HG03342 (cell line): ENCODE measurements at regions not wholly inside any gene's neighbourhood (a gene's known extent, or its start where the extent isn't known, plus 50 kb on each side); places are given as distances from the start of the nearest gene placed in this dataset.
"Not testable (repeated sequence)": the region's sequence is repeated elsewhere in the genome, so short reads cannot be mapped to it uniquely, and the experiment has no call there.

Experiments used
- ATAC-seq: cut with Tn5 transposase; IDR thresholded peaks from one replicate; pipeline ENCODE4 v1.9.1; 2021; ENCODE audit warnings: mild to moderate bottlenecking, moderate library complexity; ENCODE audit not compliant: unreplicated experiment

- ATAC-seq = no peak
Observed at GRCh38 chr12:107570721-107571120, 114.9 kb upstream of the PWP1 start.

DNA sequence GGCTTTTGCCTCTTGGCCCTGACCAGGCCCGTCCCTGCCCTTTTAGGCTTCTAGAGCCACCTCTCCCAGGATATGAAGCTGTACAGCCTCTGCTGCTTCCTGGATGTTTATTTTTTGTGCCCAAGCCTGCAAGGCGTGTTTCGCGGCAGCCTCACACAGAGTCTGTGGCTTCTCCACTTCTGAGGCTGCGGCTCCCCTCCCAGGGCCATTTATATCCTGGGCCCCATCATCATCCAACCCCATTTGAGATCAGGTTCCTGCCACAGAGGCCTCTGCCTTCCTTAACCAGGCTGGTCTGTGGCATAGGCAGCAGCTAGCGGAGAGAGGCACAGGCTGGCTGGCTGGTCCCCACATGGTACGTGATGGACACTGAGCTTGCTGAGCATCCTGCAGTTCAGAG, 114.1 kb upstream of the PWP1 start:
- ATAC-seq = no peak

DNA sequence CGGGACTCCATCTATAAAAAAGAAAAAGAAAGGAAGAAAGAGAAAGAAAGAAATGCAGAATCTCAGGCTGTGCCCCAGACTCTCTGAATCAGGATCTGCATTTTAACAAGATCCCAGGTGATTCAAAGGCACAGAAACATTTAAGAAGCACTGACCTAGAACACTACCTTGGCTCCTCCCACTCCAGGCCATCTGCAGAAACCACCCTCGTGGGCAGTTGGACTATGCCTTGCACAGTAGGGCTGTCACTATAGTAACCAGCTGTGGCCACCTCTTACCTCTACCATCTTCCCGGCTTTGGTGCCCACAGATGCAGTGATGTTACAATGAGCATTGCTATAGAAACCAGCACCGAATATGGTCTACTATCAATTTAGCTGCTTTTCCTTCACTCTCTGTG, 110.9 kb upstream of the PWP1 start:
- no peak for ATAC-seq

DNA sequence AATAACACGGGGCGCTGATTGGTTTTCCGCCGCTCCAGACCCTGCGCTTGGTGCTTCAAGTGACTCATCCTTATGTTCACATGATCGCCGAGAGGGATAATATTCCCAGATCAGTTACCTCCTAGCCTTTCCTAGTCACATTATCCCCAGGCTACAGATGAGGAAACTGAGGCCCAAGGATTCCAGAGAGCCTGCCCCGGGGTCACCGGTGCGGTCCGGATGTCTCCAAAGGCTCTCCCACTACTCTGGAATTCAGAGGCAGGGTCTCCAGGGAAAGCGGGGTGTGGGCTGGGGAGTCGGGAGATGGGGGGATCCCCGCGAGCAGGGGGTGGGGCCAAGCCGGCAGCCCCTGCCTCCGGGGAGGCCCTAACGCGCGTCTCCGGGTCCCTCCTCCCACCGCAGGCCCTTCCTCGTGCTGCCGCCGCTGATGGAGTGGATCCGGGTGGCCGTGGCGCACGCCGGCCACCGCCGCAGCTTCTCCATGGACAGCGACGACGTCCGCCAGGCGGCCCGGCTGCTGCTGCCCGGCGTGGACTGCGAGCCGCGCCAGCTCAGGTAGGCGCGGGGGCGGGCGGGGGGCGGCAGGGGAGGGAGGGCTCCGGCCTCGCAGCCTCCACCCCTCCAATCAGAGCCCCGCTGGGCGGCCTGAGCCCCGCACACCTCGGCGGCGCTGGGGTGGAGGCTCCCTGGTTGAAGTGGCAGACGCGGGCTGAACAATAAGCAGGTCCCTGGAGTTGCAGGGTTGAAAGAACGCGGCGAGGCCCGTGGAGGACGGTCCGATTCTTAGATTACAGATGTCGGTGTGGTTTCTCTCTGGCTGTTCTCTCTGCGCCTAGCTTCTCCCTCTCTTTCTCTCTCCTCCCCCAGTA, 104.6 kb upstream of the PWP1 start:
- ATAC-seq = no peak

DNA sequence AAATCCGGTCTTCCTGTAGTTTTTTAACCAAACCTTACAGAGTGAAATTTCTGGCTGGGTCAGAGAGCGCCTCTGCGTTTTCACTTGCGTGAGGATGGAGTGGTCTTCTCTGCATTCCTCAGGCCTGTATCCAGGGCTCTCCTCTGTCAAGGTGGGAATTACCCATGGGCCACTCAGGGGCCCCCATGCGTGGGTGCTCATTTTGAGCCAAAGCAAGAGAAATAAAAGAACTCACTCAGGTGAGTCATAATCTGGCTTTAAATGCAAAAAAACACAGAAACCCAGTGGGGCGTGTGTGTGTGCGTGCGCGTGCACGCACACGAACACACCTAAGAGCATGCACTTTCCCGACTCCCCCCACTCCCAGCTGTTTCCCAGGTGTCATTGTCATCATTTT, 104.0 kb upstream of the PWP1 start:
- no peak for ATAC-seq

DNA sequence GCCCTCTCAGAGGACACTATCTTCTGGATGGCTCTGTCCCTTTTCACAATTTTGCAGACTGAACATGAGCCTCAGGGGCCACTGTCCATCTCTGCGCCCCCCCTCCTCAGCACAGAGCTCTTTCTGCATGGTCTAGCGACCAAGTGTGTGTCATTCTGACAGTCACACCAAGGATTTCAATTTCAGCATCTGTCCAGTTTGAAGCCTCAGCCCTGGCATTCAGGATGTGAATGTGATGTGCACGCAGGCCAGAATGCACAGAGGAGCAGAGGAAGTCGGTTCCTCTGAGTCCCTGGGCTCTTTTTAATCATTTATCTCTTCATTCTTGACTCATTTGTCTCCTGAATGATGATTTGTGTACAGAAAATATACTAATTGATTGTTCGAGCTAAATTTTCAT, 102.0 kb upstream of the PWP1 start:
- no peak for ATAC-seq

GRCh38 chr12:107584563-107584962, 101.0 kb upstream of the PWP1 start:
- no peak for ATAC-seq

DNA sequence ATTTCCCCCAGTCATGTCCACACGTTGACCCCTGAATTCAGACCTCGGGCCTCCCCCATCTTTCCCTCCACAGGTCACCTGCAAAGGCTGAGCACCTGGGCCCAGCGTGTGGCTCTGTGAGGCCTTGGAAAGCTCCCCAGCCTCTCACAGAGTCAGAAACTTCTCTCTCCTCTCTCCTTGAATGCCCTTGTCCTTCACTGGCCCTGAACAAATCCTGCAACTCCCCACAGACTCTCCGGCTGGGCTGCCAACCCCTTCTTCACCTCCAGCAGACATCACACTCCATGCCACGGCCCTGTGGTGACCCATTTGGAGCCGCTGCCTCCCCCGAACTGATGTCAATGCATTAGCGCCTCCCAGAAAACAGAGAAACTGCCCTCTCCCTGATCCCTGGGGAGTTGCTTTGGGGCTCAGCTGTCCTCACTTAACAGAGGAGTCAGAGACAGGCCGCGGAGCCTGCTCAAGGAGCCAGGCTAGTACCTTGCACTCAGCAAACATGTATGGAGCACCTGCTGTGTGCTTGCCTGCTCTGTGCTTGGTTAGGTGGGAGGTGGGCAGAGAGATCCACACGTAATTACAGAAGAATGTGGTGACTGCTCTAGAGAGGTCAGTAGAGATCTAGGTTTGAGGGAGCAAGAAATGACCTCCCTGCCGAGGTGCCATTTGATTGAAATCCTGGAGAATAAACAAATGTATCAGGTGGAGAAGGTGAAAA, 99.2 kb upstream of the PWP1 start:
- no peak for ATAC-seq

DNA sequence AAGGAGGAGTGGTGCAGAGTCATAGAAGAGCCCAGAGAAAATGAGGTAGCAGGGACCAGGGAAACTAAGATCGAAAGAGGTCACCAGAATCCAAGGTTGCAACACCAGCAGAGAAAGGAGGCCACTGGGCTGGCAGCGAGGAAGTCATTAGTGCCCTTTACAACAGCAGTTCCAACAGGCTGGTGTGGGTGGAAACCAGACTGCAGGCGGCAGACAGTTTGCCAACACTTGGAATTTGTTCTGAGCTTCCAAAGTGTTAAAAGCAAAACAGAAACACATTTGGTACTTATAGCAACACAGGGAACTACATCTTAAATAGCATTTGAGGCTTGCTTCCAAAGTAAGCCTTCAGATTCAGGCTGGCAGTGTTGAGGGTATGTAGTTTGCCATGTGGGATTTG, 95.2 kb upstream of the PWP1 start:
- no peak for ATAC-seq

DNA sequence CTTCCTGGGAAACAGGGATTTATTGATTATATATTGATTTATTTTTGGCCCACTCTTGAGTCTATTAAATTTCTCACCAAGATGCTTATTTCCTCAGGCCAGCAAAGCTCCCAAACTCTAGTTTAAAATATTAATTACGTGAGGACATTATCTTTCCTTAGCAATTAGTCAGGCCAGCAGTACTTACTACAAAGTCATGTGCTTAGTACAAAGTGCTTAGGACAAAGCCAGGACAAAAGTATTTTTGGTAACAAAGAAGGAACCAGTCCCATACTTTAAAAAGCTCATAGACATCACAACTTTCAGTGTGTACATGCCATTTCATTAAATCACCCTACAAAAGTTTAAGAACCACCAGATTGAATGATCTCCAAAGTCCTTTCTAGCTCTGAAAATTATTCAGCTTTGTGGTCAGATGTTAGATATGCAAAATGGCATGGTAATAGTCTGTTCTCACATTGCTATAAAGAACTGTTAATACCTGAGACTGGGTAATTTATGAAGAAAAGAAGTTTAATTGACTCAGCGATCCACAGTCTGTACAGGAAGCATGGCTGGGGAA, 94.7 kb upstream of the PWP1 start:
- no peak for ATAC-seq

DNA sequence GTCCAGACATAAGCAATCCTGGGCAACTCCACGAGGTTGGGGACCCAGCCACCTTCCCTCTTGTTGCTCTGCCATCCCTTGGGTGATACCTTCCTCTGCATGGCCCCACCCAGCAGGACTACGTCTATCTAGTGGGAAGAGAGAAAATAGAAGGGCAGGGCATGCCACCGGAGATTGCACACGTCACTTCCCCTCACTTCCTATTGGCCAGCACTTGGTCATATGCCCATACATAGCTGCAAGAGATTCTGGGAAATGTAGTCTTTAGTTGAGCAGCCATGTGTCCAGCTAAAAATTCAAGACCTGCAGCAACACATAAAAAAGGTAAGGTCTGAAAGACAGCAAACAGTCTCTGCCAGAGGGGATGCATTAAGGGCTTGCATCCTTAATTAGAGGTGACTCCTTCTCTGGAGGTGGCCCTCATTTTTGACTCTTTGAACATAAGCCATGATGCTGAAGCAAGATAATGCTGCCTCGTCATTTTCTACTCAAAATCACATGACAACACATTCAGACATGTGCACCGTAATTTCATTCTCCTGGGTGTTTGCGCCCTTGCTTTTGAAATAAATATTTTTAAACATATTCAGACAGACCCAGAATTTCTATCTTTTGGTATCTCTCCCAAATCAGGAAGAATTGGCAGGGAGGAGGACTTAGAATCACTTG, 91.8 kb upstream of the PWP1 start:
- peak; percentile 48 for ATAC-seq

- no peak for ATAC-seq
Observed at GRCh38 chr12:107594995-107595394, 90.6 kb upstream of the PWP1 start.

DNA sequence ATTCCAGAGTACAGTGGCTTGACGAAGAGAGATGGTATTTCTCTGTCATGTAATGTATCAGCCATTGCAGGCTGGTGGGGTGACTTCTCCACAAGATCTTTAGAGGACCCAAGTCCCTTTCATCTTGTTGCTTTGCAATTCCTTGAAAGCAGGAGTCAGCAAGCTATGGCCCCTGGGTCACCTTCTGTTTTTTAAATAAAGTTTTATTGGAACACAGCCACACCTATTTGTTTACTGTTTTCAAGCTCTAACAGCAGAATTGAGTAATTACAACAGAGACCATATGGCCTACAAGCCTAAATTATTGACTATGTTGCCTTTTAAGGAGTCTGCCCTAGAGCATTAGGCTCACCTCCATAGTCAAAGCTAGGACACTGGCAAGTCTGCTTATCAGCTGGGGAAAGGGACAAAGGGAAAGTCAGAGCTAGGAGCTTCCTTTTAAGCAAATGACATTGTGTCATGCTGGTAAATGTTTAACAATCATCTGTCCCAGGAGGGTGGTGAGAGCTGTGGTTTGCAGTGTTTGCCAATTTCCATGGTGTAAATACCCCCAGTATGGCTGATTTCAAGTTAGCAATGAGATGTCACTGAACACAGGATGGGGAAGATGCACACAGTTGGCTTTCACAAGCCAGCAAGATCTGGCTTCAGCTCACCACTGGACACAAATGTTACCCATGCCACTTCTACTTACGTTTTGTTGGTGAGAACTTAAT, 87.7 kb upstream of the PWP1 start:
- ATAC-seq = no peak

GRCh38 chr12:107598906-107599305, 86.7 kb upstream of the PWP1 start:
- ATAC-seq = no peak

- ATAC-seq = no peak
Observed at GRCh38 chr12:107600581-107601144, 84.9 kb upstream of the PWP1 start.

GRCh38 chr12:107602446-107602845, 83.2 kb upstream of the PWP1 start:
- ATAC-seq = no peak

DNA sequence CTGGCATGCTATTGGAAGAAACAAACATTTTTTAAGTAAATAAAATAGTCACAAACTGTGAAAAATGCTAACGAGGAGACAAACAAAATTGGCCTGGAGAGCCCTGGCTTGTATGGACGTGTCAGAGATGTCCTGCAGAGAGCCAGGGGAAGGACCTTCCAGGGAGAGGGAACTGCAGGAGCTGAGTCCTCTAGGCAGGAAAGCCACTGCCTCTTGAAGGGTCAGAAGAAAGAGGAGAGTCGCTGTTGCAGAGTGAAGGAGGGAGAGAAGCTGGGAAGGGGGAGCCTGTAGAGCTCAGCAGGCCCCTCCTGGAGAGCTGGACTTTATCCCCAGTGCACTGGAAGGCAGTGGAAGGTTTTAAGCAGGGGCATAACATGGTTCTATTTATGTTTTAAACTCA, 80.3 kb upstream of the PWP1 start:
- no peak for ATAC-seq

DNA sequence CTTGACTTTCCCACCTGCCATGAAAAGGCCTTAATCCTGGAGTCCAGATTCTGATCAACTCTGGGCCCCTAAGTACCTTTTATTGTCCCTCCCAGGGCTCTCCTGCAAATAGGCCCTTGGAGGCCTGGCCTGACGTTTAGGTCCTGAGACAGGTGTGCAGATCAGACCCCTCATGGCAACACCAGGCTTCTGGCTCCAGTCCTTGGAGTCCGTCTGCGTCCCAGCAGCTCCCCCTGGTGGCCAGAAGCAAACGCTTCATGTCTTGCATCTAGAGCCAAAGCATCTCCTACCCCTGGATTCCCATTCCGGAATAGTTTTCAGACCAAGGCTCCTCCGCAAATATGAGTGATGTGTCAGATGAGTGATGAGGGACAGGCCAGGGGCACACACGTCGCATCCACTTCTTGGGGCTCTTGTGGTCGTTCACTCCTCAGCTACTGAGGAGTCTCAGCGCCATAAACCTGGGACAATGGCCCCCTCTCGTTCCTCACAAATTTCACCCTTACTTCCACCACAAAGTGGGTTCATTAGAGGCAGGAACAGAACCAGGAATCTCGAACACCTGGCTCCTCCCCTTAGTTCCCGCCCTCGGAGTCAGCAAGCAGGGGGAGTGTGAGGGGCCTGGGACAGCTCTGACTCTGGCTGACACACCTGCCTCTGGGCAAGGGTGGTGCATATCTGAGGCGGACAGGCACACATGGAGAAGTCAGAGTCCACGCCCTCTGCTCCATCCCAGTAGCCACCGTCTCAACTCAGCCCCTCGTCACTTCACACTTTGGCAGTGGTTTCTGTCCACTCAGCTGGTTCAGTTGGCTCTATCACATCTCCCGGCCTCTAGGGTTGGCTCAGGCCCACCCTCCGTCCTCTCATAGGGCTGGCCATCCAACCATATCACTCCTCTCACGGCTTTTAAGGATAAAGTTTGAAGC, 77.9 kb upstream of the PWP1 start:
- peak; percentile 66 for ATAC-seq

DNA sequence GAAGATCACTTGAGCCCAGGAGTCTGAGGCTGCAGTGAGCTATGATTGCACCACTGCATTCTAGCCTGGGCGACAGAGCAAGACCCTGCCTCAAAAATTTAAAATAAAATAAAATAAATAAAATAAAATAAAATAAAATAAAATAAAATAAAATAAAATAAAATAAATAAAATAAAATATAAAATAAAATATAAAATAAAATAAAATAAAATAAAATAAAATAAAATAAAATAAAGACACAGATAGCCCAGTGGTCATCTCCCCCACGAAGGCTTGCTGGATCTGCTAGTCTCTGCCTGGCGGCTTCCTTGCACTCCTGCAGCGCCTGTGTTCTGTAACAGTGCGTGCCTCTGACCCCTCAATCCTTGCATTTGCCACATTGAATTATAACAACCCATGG, 76.8 kb upstream of the PWP1 start:
- not testable (repeated sequence) for ATAC-seq
